Osteocyte (in vitro differentiated cells): ENCODE measurements at regions not wholly inside any gene's neighbourhood (a gene's known extent, or its start where the extent isn't known, plus 50 kb on each side); places are given as distances from the start of the nearest gene placed in this dataset.

Experiments
- DNase-seq: peaks from one replicate; pipeline ENCODE4 v3.0.0; 2021; ENCODE audit warnings: mixed read lengths; ENCODE audit not compliant: unreplicated experiment; ENCODE audit errors: extremely low spot score
- H3K27ac Mint-ChIP-seq: one replicate; pipeline ENCODE4 v1.8.0; 2021; ENCODE audit warnings: mild to moderate bottlenecking, mixed read lengths; ENCODE audit not compliant: unreplicated experiment
- H3K27me3 Mint-ChIP-seq: one replicate; pipeline ENCODE4 v1.8.0; 2021; ENCODE audit warnings: mixed read lengths; ENCODE audit not compliant: unreplicated experiment
- H3K36me3 Mint-ChIP-seq: one replicate; pipeline ENCODE4 v1.8.0; 2021; ENCODE audit warnings: mixed read lengths; ENCODE audit not compliant: unreplicated experiment
- H3K4me1 Mint-ChIP-seq: one replicate; pipeline ENCODE4 v1.8.0; 2021; ENCODE audit warnings: mixed read lengths; ENCODE audit not compliant: unreplicated experiment
- H3K4me3 Mint-ChIP-seq: one replicate; pipeline ENCODE4 v1.8.0; 2021; ENCODE audit warnings: mild to moderate bottlenecking, moderate library complexity, mixed read lengths; ENCODE audit not compliant: unreplicated experiment
- H3K9me3 Mint-ChIP-seq: one replicate; pipeline ENCODE4 v1.8.0; 2021; ENCODE audit warnings: mixed read lengths; ENCODE audit not compliant: unreplicated experiment
- CTCF ChIP-seq: fragments of 200-600 bp; sonication (generic); IDR thresholded peaks from 2 replicates; pipeline ENCODE4 v1.5.0; 2021; ENCODE audit warnings: antibody characterized with exemption, mild to moderate bottlenecking, moderate library complexity

- peaks cover 3% of the 10 kb centered on the region for H3K9me3 Mint-ChIP-seq
- H3K36me3 Mint-ChIP-seq: no peaks in the 10 kb centered on the region
- H3K4me1 Mint-ChIP-seq: no peaks in the 10 kb centered on the region
- peaks cover 22% of the 10 kb centered on the region for H3K27me3 Mint-ChIP-seq
- DNase-seq: no peak
- no peak overlapping the region for H3K27ac Mint-ChIP-seq
- no peak overlapping the region for H3K4me3 Mint-ChIP-seq
- no peak for TF ChIP-seq CTCF
Measured at GRCh38 chr10:21087476-21087875, 190.4 kb upstream of the NEBL start.

- no peak for DNase-seq
- H3K36me3 Mint-ChIP-seq: no peaks in the 10 kb centered on the region
- H3K27me3 Mint-ChIP-seq: peaks cover 20% of the 10 kb centered on the region
- H3K27ac Mint-ChIP-seq: no peak overlapping the region
- no peak overlapping the region for H3K4me3 Mint-ChIP-seq
- peaks cover 3% of the 10 kb centered on the region for H3K9me3 Mint-ChIP-seq
- no peaks in the 10 kb centered on the region for H3K4me1 Mint-ChIP-seq
- TF ChIP-seq CTCF: no peak
Measured at GRCh38 chr10:21084700-21085099, 187.6 kb upstream of the NEBL start.

- no peak for TF ChIP-seq CTCF
- Mint-ChIP-seq H3K36me3 (no peaks in the 10 kb centered on the region), H3K27ac (no peak overlapping the region), H3K4me1 (no peaks in the 10 kb centered on the region), H3K4me3 (no peak overlapping the region), H3K27me3 (peaks cover 19% of the 10 kb centered on the region), H3K9me3 (peaks cover 3% of the 10 kb centered on the region)
- no peak for DNase-seq
Measured at GRCh38 chr10:21083861-21084260, 186.8 kb upstream of the NEBL start.

GRCh38 chr10:21082206-21082605 is 185.1 kb upstream of the NEBL start:
- peaks cover 27% of the 10 kb centered on the region for H3K27me3 Mint-ChIP-seq
- no peak overlapping the region for H3K27ac Mint-ChIP-seq
- H3K9me3 Mint-ChIP-seq: peaks cover 3% of the 10 kb centered on the region
- no peaks in the 10 kb centered on the region for H3K36me3 Mint-ChIP-seq
- DNase-seq: no peak
- H3K4me3 Mint-ChIP-seq: no peak overlapping the region
- no peak for TF ChIP-seq CTCF
- peaks cover 2% of the 10 kb centered on the region for H3K4me1 Mint-ChIP-seq

- Mint-ChIP-seq H3K9me3 (no peaks in the 10 kb centered on the region), H3K4me3 (no peak overlapping the region), H3K4me1 (peaks cover 2% of the 10 kb centered on the region), H3K36me3 (no peaks in the 10 kb centered on the region), H3K27ac (no peak overlapping the region), H3K27me3 (peaks cover 40% of the 10 kb centered on the region)
- no peak for DNase-seq
- TF ChIP-seq CTCF: no peak
Measured at GRCh38 chr10:21080261-21080660, 183.2 kb upstream of the NEBL start.
